Activated CD8-positive, alpha-beta T cell treated with anti-CD3 and anti-CD28 coated beads for 36 hours (primary cell): ENCODE measurements at regions not wholly inside any gene's neighbourhood (a gene's known extent, or its start where the extent isn't known, plus 50 kb on each side); places are given as distances from the start of the nearest gene placed in this dataset.

Experiments used
- ATAC-seq: fragments of 200-7000 bp; cut with Tn5 transposase; one replicate; pipeline ENCODE4 v1.10.0; 2021; ENCODE audit warnings: mild to moderate bottlenecking, moderate library complexity
- CTCF ChIA-PET: fragments of 350-600 bp; sonication (Branson Sonifier 250); formaldehyde crosslinking; loops from one replicate; lab custom pipeline; 2021; ENCODE audit warnings: antibody characterized with exemption; lab: Charles Lee
- POLR2A ChIA-PET: fragments of 350-600 bp; sonication (Branson Sonifier 250); formaldehyde crosslinking; loops from one replicate; lab custom pipeline; 2021; ENCODE audit warnings: antibody characterized with exemption; lab: Charles Lee
- DNase-seq: peaks from one replicate; pipeline ENCODE4 v3.0.0-alpha.2; 2020
- H3K27ac Mint-ChIP-seq: one replicate; pipeline ENCODE4 v1.8.0; 2021; ENCODE audit warnings: mild to moderate bottlenecking, mixed read lengths
- H3K27me3 Mint-ChIP-seq: one replicate; pipeline ENCODE4 v1.8.0; 2021; ENCODE audit warnings: mixed read lengths
- H3K36me3 Mint-ChIP-seq: one replicate; pipeline ENCODE4 v1.8.0; 2021; ENCODE audit warnings: low read depth, mixed read lengths
- H3K4me1 Mint-ChIP-seq: one replicate; pipeline ENCODE4 v1.8.0; 2021; ENCODE audit warnings: low read depth, mixed read lengths
- H3K4me3 Mint-ChIP-seq: one replicate; pipeline ENCODE4 v1.8.0; 2021; ENCODE audit warnings: mild to moderate bottlenecking, moderate library complexity, mixed read lengths
- H3K9me3 Mint-ChIP-seq: one replicate; pipeline ENCODE4 v1.8.0; 2021; ENCODE audit warnings: mixed read lengths
- CTCF ChIP-seq: fragments of 200-600 bp; IDR thresholded peaks from one replicate; pipeline ENCODE4 v1.8.0; 2022; ENCODE audit warnings: antibody characterized with exemption, mild to moderate bottlenecking
- intact Hi-C: fragments of 100-400 bp; cut with micrococcal nuclease; formaldehyde crosslinking; loops from one replicate; pipeline ENCODE4 v1.10.0; 2022

GRCh38 chr3:148092624-148093347, 604.9 kb upstream of the AGTR1 start:
- CTCF ChIA-PET: no interaction called here
- no peaks in the 10 kb centered on the region for H3K4me1 Mint-ChIP-seq

DNA sequence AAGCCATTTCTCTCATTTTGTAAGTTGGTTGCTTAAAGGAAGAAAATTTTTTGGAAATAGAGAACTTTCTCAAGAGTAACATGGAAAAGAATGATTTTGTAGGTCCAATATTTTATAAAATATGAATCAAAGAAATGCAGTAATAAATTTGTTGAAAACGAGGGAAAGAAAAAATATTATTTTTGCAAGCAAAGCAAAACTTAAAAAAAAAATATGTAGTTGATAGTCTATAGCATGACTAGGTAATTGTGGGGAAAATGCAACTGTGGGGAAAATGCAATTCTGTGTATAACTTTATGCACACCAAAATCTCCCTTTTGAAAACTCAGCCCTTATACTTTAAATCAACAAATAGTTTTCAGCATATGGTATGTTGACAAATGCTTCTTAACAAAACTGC, 604.0 kb upstream of the AGTR1 start:
- no peak overlapping the region for H3K27ac Mint-ChIP-seq
- DNase-seq: no peak
- TF ChIP-seq CTCF: no peak
- POLR2A ChIA-PET: no interaction called here
- intact Hi-C loops: no loop called here
- H3K4me3 Mint-ChIP-seq: no peak overlapping the region
- no peaks in the 10 kb centered on the region for H3K27me3 Mint-ChIP-seq
- CTCF ChIA-PET: no interaction called here
- no peaks in the 10 kb centered on the region for H3K36me3 Mint-ChIP-seq
- H3K9me3 Mint-ChIP-seq: peaks cover 1% of the 10 kb centered on the region
- H3K4me1 Mint-ChIP-seq: no peaks in the 10 kb centered on the region
- ATAC-seq: no peak

More at GRCh38 chr3:148092624-148093347, 604.9 kb upstream of the AGTR1 start:
- TF ChIP-seq CTCF: no peak
- POLR2A ChIA-PET: no interaction called here
- no peaks in the 10 kb centered on the region for H3K27me3 Mint-ChIP-seq
- no peak for DNase-seq
- intact Hi-C loops: no loop called here
- no peaks in the 10 kb centered on the region for H3K36me3 Mint-ChIP-seq
- no peak for ATAC-seq
- peaks cover 1% of the 10 kb centered on the region for H3K9me3 Mint-ChIP-seq
- H3K27ac Mint-ChIP-seq: no peak overlapping the region
- H3K4me3 Mint-ChIP-seq: no peak overlapping the region

- TF ChIP-seq CTCF: no peak
- ChIA-PET CTCF (no interaction called here), POLR2A (no interaction called here)
- no peak for DNase-seq
- H3K36me3 Mint-ChIP-seq: no peaks in the 10 kb centered on the region
- intact Hi-C loops: no loop called here
- H3K9me3 Mint-ChIP-seq: peaks cover 1% of the 10 kb centered on the region
- H3K27me3 Mint-ChIP-seq: no peaks in the 10 kb centered on the region
- H3K27ac Mint-ChIP-seq: no peak overlapping the region
- H3K4me3 Mint-ChIP-seq: no peak overlapping the region
- no peaks in the 10 kb centered on the region for H3K4me1 Mint-ChIP-seq
- ATAC-seq: no peak
Measured at GRCh38 chr3:148095962-148096361, 601.7 kb upstream of the AGTR1 start.

- H3K4me1 Mint-ChIP-seq: no peaks in the 10 kb centered on the region
- no peak for TF ChIP-seq CTCF
- CTCF ChIA-PET: no interaction called here
- ATAC-seq (no peak), DNase-seq (no peak)
- no peaks in the 10 kb centered on the region for H3K36me3 Mint-ChIP-seq
- H3K27ac Mint-ChIP-seq: no peak overlapping the region
- H3K9me3 Mint-ChIP-seq: peaks cover 4% of the 10 kb centered on the region
- H3K4me3 Mint-ChIP-seq: no peak overlapping the region
- intact Hi-C loops: no loop called here
- H3K27me3 Mint-ChIP-seq: no peaks in the 10 kb centered on the region
- POLR2A ChIA-PET: no interaction called here
Measured at GRCh38 chr3:148100476-148100875, 597.2 kb upstream of the AGTR1 start.

GRCh38 chr3:148101061-148101460, 596.6 kb upstream of the AGTR1 start:
- DNase-seq (no peak), ATAC-seq (no peak)
- ChIA-PET POLR2A (interaction anchor here (0.6 kb wide), 1 partner anchor 27 kb away, joined by 3 read pairs; no protein-coding TSS in a partner anchor), CTCF (no interaction called here)
- intact Hi-C loops: no loop called here
- no peak overlapping the region for H3K4me3 Mint-ChIP-seq
- H3K27ac Mint-ChIP-seq: no peak overlapping the region
- no peaks in the 10 kb centered on the region for H3K36me3 Mint-ChIP-seq
- TF ChIP-seq CTCF: no peak
- H3K9me3 Mint-ChIP-seq: peaks cover 4% of the 10 kb centered on the region
- H3K27me3 Mint-ChIP-seq: no peaks in the 10 kb centered on the region
- no peaks in the 10 kb centered on the region for H3K4me1 Mint-ChIP-seq
